Loucy (cell line): ENCODE measurements at regions not wholly inside any gene's neighbourhood (a gene's known extent, or its start where the extent isn't known, plus 50 kb on each side); places are given as distances from the start of the nearest gene placed in this dataset.

Experiments used
- H2AFZ ChIP-seq: fragments of 200-600 bp; sonication (generic); 2 replicates; pipeline ENCODE4 v1.6.0; 2016; ENCODE audit warnings: antibody characterized with exemption, mild to moderate bottlenecking, low read length, moderate library complexity
- H3F3A ChIP-seq: fragments of 200-600 bp; 2 replicates; pipeline ENCODE4 v1.6.0; 2016; ENCODE audit warnings: antibody characterized with exemption, low read depth, mild to moderate bottlenecking
- H3K27me3 ChIP-seq: fragments of 200-600 bp; sonication (generic); 2 replicates; pipeline ENCODE4 v1.6.1; 2014; ENCODE audit warnings: low read length, mild to moderate bottlenecking; ENCODE audit not compliant: insufficient read depth, poor library complexity, severe bottlenecking
- H3K36me3 ChIP-seq: fragments of 200-600 bp; sonication (generic); 2 replicates; pipeline ENCODE4 v1.6.1; 2016; ENCODE audit warnings: low read length; ENCODE audit not compliant: insufficient read depth
- H3K4me1 ChIP-seq: fragments of 200-600 bp; sonication (generic); 2 replicates; pipeline ENCODE4 v1.5.1; 2014; ENCODE audit warnings: low read length, mild to moderate bottlenecking; ENCODE audit not compliant: insufficient read depth, poor library complexity, severe bottlenecking
- H3K4me2 ChIP-seq: fragments of 200-600 bp; sonication (generic); 2 replicates; pipeline ENCODE4 v1.6.0; 2014; ENCODE audit warnings: antibody characterized with exemption, low read length, low read depth, mild to moderate bottlenecking; ENCODE audit not compliant: poor library complexity, severe bottlenecking
- H3K4me3 ChIP-seq: fragments of 200-600 bp; sonication (generic); 2 replicates; pipeline ENCODE4 v1.5.1; 2014; ENCODE audit warnings: low read length, mild to moderate bottlenecking, mixed read lengths; ENCODE audit not compliant: poor library complexity, severe bottlenecking
- H3K79me2 ChIP-seq: fragments of 200-600 bp; sonication (generic); 2 replicates; pipeline ENCODE4 v1.6.1; 2014; ENCODE audit warnings: low read length; ENCODE audit not compliant: insufficient read depth
- H3K9ac ChIP-seq: fragments of 200-600 bp; sonication (generic); 2 replicates; pipeline ENCODE4 v1.6.0; 2014; ENCODE audit warnings: mild to moderate bottlenecking, low read depth, low read length, moderate library complexity; ENCODE audit not compliant: poor library complexity, severe bottlenecking
- H3K9me2 ChIP-seq: fragments of 200-600 bp; sonication (generic); replicated peaks from 2 replicates; pipeline ENCODE4 v1.6.1; 2016; ENCODE audit warnings: low read depth, low read length, mixed read lengths
- H3K9me3 ChIP-seq: fragments of 200-600 bp; sonication (generic); 2 replicates; pipeline ENCODE4 v1.6.1; 2014; ENCODE audit warnings: mild to moderate bottlenecking, antibody characterized with exemption, low read length, low read depth; ENCODE audit not compliant: insufficient read depth
- H4K20me1 ChIP-seq: fragments of 200-600 bp; sonication (generic); 2 replicates; pipeline ENCODE4 v1.6.0; 2014; ENCODE audit warnings: antibody characterized with exemption, low read length, mild to moderate bottlenecking; ENCODE audit not compliant: insufficient read depth, poor library complexity, severe bottlenecking
- CTCF ChIP-seq: fragments of 200-600 bp; sonication (generic); conservative IDR thresholded peaks from 2 replicates; pipeline ENCODE4 v1.5.1; 2014; ENCODE audit warnings: mild to moderate bottlenecking, antibody characterized with exemption, low read length
- EZH2phosphoT487 ChIP-seq: fragments of 200-600 bp; IDR thresholded peaks from 2 replicates; pipeline ENCODE4 v1.6.1; 2018; ENCODE audit warnings: antibody characterized with exemption, mild to moderate bottlenecking, moderate library complexity, borderline replicate concordance

DNA sequence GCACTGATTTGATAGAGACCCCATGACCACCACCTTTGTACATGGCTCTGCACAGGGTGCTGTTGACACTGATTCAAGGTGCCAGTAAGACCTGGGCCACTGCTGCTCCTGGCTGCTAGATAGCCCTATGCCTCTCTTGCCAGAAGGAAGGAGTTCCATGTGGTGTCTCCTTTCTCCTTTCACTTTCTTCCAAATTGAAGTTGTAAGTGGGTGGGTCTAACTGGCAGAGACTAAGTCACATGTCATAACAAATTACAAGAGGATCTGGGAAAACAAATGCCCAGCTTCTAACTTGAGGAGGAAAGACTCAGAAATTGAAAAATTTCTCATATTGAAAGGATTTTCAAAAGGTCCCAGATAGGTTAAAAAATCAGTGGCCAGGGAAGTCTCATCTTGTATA is 116.8 kb downstream of the TFAP2B start:
- H3K4me2 ChIP-seq = no peak overlapping the region
- H3K27me3 ChIP-seq = no peaks in the 10 kb centered on the region
- no peak overlapping the region for H3K4me3 ChIP-seq
- no peaks in the 10 kb centered on the region for H3K4me1 ChIP-seq
- H3K36me3 ChIP-seq = no peaks in the 10 kb centered on the region
- H3K9me2 ChIP-seq = no peaks in the 10 kb centered on the region
- H3K79me2 ChIP-seq = no peaks in the 10 kb centered on the region
- no peaks in the 10 kb centered on the region for H3K9me3 ChIP-seq
- H4K20me1 ChIP-seq = no peaks in the 10 kb centered on the region
- TF ChIP-seq CTCF (no peak), EZH2phosphoT487 (no peak)
- no peak overlapping the region for H2AFZ ChIP-seq
- no peaks in the 10 kb centered on the region for H3F3A ChIP-seq
- H3K9ac ChIP-seq = no peak overlapping the region

- H3K4me1 ChIP-seq = no peaks in the 10 kb centered on the region
- H3K4me3 ChIP-seq = no peak overlapping the region
- no peaks in the 10 kb centered on the region for H3K36me3 ChIP-seq
- no peak overlapping the region for H3K4me2 ChIP-seq
- no peaks in the 10 kb centered on the region for H3F3A ChIP-seq
- H3K9me2 ChIP-seq = no peaks in the 10 kb centered on the region
- no peaks in the 10 kb centered on the region for H3K27me3 ChIP-seq
- no peak overlapping the region for H3K9ac ChIP-seq
- H2AFZ ChIP-seq = no peak overlapping the region
- no peaks in the 10 kb centered on the region for H3K79me2 ChIP-seq
- no peaks in the 10 kb centered on the region for H3K9me3 ChIP-seq
- TF ChIP-seq EZH2phosphoT487 (no peak), CTCF (no peak)
- H4K20me1 ChIP-seq = no peaks in the 10 kb centered on the region
These were observed 117.6 kb downstream of the TFAP2B start for GRCh38 chr6:50936277-50936681.

DNA sequence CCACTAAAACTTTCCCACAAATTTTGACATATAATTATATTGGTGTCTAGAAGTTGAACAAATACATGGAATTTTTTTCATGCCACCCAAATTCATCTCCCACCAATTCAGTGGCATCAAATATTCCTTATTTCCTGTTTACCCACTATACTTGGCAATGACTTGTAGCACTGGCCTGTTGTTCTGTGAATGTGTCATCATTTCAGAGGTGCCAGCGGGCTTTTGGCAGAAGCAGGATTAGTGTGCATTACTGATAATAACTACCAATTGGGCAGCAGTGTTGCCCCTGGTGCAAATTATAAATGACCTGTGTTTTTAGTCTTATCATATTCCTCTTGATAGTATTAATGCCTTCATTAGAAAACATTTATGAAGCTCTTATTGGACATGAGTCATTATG is 121.3 kb downstream of the TFAP2B start:
- Histone ChIP-seq H2AFZ (no peak overlapping the region), H3K9ac (no peak overlapping the region), H3K9me3 (no peaks in the 10 kb centered on the region), H3K36me3 (no peaks in the 10 kb centered on the region), H3K4me1 (no peaks in the 10 kb centered on the region), H3K4me3 (no peak overlapping the region), H3K4me2 (no peak overlapping the region), H3K27me3 (no peaks in the 10 kb centered on the region), H3F3A (no peaks in the 10 kb centered on the region), H4K20me1 (no peaks in the 10 kb centered on the region), H3K79me2 (no peaks in the 10 kb centered on the region), H3K9me2 (no peaks in the 10 kb centered on the region)
- TF ChIP-seq EZH2phosphoT487 = no peak
- no peak for TF ChIP-seq CTCF
